Neuron (in vitro differentiated cells): ENCODE measurements at regions not wholly inside any gene's neighbourhood (a gene's known extent, or its start where the extent isn't known, plus 50 kb on each side); places are given as distances from the start of the nearest gene placed in this dataset.

Source experiments
- H2AFZ ChIP-seq: one replicate; pipeline ENCODE4 v1.6.1; 2013; ENCODE audit warnings: low read depth, mild to moderate bottlenecking, inconsistent platforms, low read length, moderate library complexity
- H3K27me3 ChIP-seq: one replicate; pipeline ENCODE4 v1.6.1; 2013; ENCODE audit warnings: low read length; ENCODE audit not compliant: insufficient read depth
- H3K36me3 ChIP-seq: one replicate; pipeline ENCODE4 v1.6.1; 2013; ENCODE audit warnings: low read length; ENCODE audit not compliant: insufficient read depth
- H3K4me1 ChIP-seq: one replicate; pipeline ENCODE4 v1.6.1; 2013; ENCODE audit warnings: low read length; ENCODE audit not compliant: insufficient read depth
- H3K4me3 ChIP-seq: 2 replicates; pipeline ENCODE4 v1.5.1; 2013; ENCODE audit warnings: mild to moderate bottlenecking, low read length, moderate library complexity
- H3K9me3 ChIP-seq: one replicate; pipeline ENCODE4 v1.6.1; 2013; ENCODE audit warnings: low read length

GRCh38 chr12:111221062-111222026 lies 147.6 kb downstream of the PHETA1 start:
- no peaks in the 10 kb centered on the region for H3K9me3 ChIP-seq
- H2AFZ ChIP-seq: no peak overlapping the region
- no peaks in the 10 kb centered on the region for H3K36me3 ChIP-seq
- no peaks in the 10 kb centered on the region for H3K4me1 ChIP-seq
- no peak overlapping the region for H3K4me3 ChIP-seq
- no peaks in the 10 kb centered on the region for H3K27me3 ChIP-seq

DNA sequence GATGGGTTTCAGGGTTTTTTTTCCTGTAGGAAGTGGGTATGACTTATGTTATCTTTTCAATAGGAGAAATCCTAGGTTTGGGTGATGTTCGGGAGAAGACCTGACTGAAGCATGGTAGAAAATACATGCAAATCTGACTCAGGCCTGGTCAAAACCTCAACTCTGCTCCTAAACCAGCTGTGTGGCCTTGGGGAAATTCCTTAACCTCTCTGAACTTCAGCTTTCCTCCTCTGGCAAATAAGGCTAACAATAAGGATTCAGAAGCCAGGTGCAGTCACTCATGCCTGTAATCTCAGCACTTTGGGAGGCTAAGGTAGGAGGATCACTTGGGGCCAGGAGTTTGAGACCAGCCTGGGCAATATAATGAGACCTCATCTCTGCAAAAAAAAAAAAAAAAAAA lies 148.5 kb downstream of the PHETA1 start:
- Histone ChIP-seq H2AFZ (no peak overlapping the region), H3K4me1 (no peaks in the 10 kb centered on the region), H3K27me3 (no peaks in the 10 kb centered on the region), H3K36me3 (no peaks in the 10 kb centered on the region), H3K4me3 (no peak overlapping the region), H3K9me3 (no peaks in the 10 kb centered on the region)

DNA sequence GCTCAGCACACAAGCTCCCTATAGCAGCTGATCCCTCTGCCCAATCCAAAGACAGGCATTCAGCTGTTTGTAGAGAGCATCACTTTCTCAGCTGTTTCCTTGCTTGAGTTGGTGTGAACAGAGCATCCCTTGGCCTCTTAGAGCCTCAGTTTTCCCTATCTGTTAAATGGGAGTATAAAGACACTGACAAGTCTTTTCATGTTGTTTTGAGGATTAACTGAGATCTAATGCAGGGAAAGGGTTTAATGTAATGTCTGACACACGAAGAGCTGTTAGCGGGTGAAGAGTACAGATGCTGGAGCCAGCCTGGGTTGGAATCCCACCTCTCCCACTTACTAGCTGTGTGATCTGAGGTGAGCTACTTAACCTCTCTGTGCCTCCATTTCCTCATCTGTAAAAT lies 149.5 kb downstream of the PHETA1 start:
- H3K27me3 ChIP-seq: no peaks in the 10 kb centered on the region
- no peak overlapping the region for H3K4me3 ChIP-seq
- H3K4me1 ChIP-seq: no peaks in the 10 kb centered on the region
- no peaks in the 10 kb centered on the region for H3K36me3 ChIP-seq
- no peak overlapping the region for H2AFZ ChIP-seq
- H3K9me3 ChIP-seq: no peaks in the 10 kb centered on the region

- Histone ChIP-seq H3K9me3 (no peaks in the 10 kb centered on the region), H3K4me1 (no peaks in the 10 kb centered on the region), H3K27me3 (no peaks in the 10 kb centered on the region), H3K36me3 (no peaks in the 10 kb centered on the region), H2AFZ (no peak overlapping the region), H3K4me3 (no peak overlapping the region)
These were observed 150.4 kb downstream of the PHETA1 start for GRCh38 chr12:111218499-111218898.

DNA sequence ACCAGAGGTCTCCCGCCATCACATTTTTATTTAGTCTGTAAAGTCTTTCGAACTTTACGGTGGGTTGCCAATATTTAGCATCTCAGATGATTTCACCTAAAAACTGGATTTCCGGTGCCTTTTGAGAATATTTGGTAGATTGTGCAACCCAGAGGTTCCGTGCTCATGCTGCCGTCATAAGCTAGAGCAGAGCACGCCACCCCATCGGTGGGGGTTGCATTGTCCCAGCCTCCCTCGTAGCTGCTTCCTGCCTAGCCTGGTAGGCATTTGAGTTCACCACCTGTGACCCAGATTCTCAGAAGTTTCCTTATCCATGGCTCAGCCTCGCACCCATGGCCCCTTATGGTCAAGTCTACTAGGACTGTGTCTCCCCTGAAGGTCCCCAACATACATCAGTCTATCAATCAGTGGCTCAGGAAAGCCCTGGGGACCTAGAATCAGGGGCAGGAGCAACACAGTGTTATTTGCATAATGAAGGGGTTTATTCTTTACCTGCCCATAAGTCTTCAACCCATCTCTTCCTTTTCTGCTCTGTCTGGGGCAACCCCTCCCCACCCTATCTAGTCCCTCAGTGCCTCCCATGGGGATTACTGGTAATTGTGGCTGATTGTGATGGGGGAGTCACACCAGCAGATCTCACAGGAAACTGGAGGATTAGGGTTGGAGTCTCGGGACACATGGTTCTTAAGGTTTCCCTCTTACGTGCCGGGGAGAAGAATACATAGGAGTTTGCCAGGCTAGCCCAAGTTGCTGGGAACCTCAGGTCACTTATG lies 152.3 kb downstream of the PHETA1 start:
- no peak overlapping the region for H2AFZ ChIP-seq
- H3K4me1 ChIP-seq: no peaks in the 10 kb centered on the region
- H3K27me3 ChIP-seq: no peaks in the 10 kb centered on the region
- no peaks in the 10 kb centered on the region for H3K36me3 ChIP-seq
- H3K9me3 ChIP-seq: no peaks in the 10 kb centered on the region
- H3K4me3 ChIP-seq: no peak overlapping the region

DNA sequence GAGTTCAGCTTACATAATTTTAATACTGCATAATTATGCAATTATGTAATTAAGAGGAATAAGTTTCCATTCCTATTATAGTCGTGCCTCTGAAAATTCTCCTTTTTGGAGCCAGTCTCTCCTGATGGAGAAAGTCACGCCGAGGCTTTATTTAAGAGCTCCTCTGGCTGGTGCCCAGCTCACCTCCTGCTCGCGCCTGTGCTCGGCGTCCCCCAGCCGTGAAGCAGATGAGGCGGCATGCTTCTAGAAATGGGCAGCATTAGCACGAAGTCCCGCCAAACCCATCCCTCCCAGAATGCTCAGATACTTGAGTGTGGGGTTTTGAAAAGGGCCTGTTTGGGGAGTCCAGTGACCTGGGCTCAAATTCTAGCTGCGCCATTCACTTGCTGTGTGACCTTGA lies 153.0 kb downstream of the PHETA1 start:
- H3K36me3 ChIP-seq: no peaks in the 10 kb centered on the region
- no peak overlapping the region for H3K4me3 ChIP-seq
- H3K9me3 ChIP-seq: no peaks in the 10 kb centered on the region
- no peaks in the 10 kb centered on the region for H3K27me3 ChIP-seq
- H3K4me1 ChIP-seq: no peaks in the 10 kb centered on the region
- no peak overlapping the region for H2AFZ ChIP-seq

- Histone ChIP-seq H3K27me3 (no peaks in the 10 kb centered on the region), H2AFZ (no peak overlapping the region), H3K36me3 (no peaks in the 10 kb centered on the region), H3K9me3 (no peaks in the 10 kb centered on the region), H3K4me1 (no peaks in the 10 kb centered on the region), H3K4me3 (no peak overlapping the region)
These were observed 154.5 kb downstream of the PHETA1 start for GRCh38 chr12:111214401-111214800.

- Histone ChIP-seq H2AFZ (no peak overlapping the region), H3K4me3 (no peak overlapping the region), H3K36me3 (no peaks in the 10 kb centered on the region), H3K27me3 (no peaks in the 10 kb centered on the region), H3K4me1 (no peaks in the 10 kb centered on the region), H3K9me3 (no peaks in the 10 kb centered on the region)
These were observed 155.3 kb downstream of the PHETA1 start for GRCh38 chr12:111213561-111213960.

- H3K4me1 ChIP-seq: no peaks in the 10 kb centered on the region
- no peaks in the 10 kb centered on the region for H3K27me3 ChIP-seq
- H3K36me3 ChIP-seq: no peaks in the 10 kb centered on the region
- H3K4me3 ChIP-seq: no peak overlapping the region
- no peak overlapping the region for H2AFZ ChIP-seq
- H3K9me3 ChIP-seq: no peaks in the 10 kb centered on the region
These were observed 156.0 kb downstream of the PHETA1 start for GRCh38 chr12:111212814-111213456.

- no peaks in the 10 kb centered on the region for H3K4me1 ChIP-seq
- H3K4me3 ChIP-seq: no peak overlapping the region
- H3K9me3 ChIP-seq: no peaks in the 10 kb centered on the region
- no peaks in the 10 kb centered on the region for H3K36me3 ChIP-seq
- H3K27me3 ChIP-seq: no peaks in the 10 kb centered on the region
- H2AFZ ChIP-seq: no peak overlapping the region
These were observed 156.8 kb downstream of the PHETA1 start for GRCh38 chr12:111211910-111212757.

DNA sequence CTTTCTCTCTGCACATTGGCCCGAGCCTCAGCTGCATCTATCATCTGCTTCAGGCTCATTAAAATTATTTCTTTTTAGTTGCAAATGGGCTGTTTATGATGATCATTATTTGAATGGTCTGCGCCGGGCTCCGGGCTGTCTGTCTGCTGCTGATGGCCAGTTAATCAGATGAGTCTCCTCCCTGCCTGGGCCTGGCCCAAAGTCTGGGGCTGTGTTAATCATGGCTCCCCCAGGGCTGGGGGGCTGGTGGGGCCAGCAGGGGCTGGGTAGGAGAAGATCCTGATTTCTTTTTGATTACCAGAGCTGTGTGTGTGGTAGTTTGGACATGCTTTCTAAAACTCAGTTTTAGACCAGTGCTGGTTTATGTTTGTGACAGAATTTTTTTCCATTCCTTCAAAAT lies 159.1 kb downstream of the PHETA1 start:
- H2AFZ ChIP-seq: no peak overlapping the region
- H3K4me1 ChIP-seq: no peaks in the 10 kb centered on the region
- no peak overlapping the region for H3K4me3 ChIP-seq
- no peaks in the 10 kb centered on the region for H3K27me3 ChIP-seq
- no peaks in the 10 kb centered on the region for H3K36me3 ChIP-seq
- no peaks in the 10 kb centered on the region for H3K9me3 ChIP-seq

GRCh38 chr12:111207761-111208160 lies 161.1 kb downstream of the PHETA1 start:
- H3K4me3 ChIP-seq: no peak overlapping the region
- H2AFZ ChIP-seq: no peak overlapping the region
- H3K36me3 ChIP-seq: no peaks in the 10 kb centered on the region
- no peaks in the 10 kb centered on the region for H3K4me1 ChIP-seq
- H3K27me3 ChIP-seq: no peaks in the 10 kb centered on the region
- H3K9me3 ChIP-seq: no peaks in the 10 kb centered on the region
